Subcutaneous abdominal adipose tissue (tissue), 5 donors: ENCODE measurements at regions not wholly inside any gene's neighbourhood (a gene's known extent, or its start where the extent isn't known, plus 50 kb on each side); places are given as distances from the start of the nearest gene placed in this dataset.

ENCODE experiments used
- H3K27ac ChIP-seq: one replicate; pipeline ENCODE4 v1.7.0; 2013; ENCODE audit warnings: low read depth, mild to moderate bottlenecking, inconsistent platforms, low read length, moderate library complexity
- H3K27me3 ChIP-seq, 5 donors: one replicate each; pipeline ENCODE4 v1.7.0; 2013; ENCODE audit warnings: low read length in 5 of 5, inconsistent platforms in 1 of 5; ENCODE audit not compliant: control insufficient read depth in 5 of 5, insufficient read depth in 4 of 5
- H3K36me3 ChIP-seq, 5 donors: one replicate each; pipeline ENCODE4 v1.7.0; 2013; ENCODE audit warnings: low read length in 5 of 5; ENCODE audit not compliant: control insufficient read depth in 5 of 5, insufficient read depth in 5 of 5
- H3K4me1 ChIP-seq, 5 donors: one replicate each; pipeline ENCODE4 v1.7.0; 2013; ENCODE audit warnings: low read length in 5 of 5, mild to moderate bottlenecking in 3 of 5, moderate library complexity in 1 of 5; ENCODE audit not compliant: control insufficient read depth in 5 of 5, insufficient read depth in 5 of 5
- H3K4me3 ChIP-seq, 5 donors: one replicate each; pipeline ENCODE4 v1.7.0; 2013; ENCODE audit warnings: low read length in 5 of 5, low read depth in 1 of 5
- H3K9ac ChIP-seq, 5 donors: one replicate each; pipeline ENCODE4 v1.7.0; 2013; ENCODE audit warnings: low read length in 5 of 5, mild to moderate bottlenecking in 4 of 5, moderate library complexity in 3 of 5
- H3K9me3 ChIP-seq, 5 donors: one replicate each; pipeline ENCODE4 v1.7.0; 2013; ENCODE audit warnings: low read length in 5 of 5; ENCODE audit not compliant: control insufficient read depth in 5 of 5
- donor health status: healthy.
- donor health status: healthy.
- donor health status: healthy.
- donor health status: healthy.
- donor health status: healthy.

GRCh38 chr2:156023229-156023869, 309.2 kb downstream of the NR4A2 start:
- H3K9ac ChIP-seq: no peak overlapping the region
- no peaks in the 10 kb centered on the region for H3K9me3 ChIP-seq
- no peak overlapping the region for H3K4me3 ChIP-seq
- H3K36me3 ChIP-seq: no peaks in the 10 kb centered on the region
- no peaks in the 10 kb centered on the region for H3K27me3 ChIP-seq
- no peaks in the 10 kb centered on the region for H3K4me1 ChIP-seq
- H3K27ac ChIP-seq: no peak overlapping the region

- H3K36me3 ChIP-seq: no peaks in the 10 kb centered on the region
- no peaks in the 10 kb centered on the region for H3K4me1 ChIP-seq
- no peaks in the 10 kb centered on the region for H3K9me3 ChIP-seq
- no peak overlapping the region for H3K9ac ChIP-seq
- H3K27me3 ChIP-seq: no peaks in the 10 kb centered on the region
- no peak overlapping the region for H3K27ac ChIP-seq
- H3K4me3 ChIP-seq: no peak overlapping the region
Observed at GRCh38 chr2:156021146-156022040, 311.1 kb downstream of the NR4A2 start.

GRCh38 chr2:156019341-156019740, 313.2 kb downstream of the NR4A2 start:
- H3K36me3 ChIP-seq: no peaks in the 10 kb centered on the region
- no peak overlapping the region for H3K9ac ChIP-seq
- no peak overlapping the region for H3K27ac ChIP-seq
- H3K4me3 ChIP-seq: no peak overlapping the region
- H3K27me3 ChIP-seq: no peaks in the 10 kb centered on the region
- peaks cover 0 to 2% (median 0%) of the 10 kb centered on the region in 5 donors for H3K4me1 ChIP-seq
- H3K9me3 ChIP-seq: no peaks in the 10 kb centered on the region

- Histone ChIP-seq H3K4me3 (no peak overlapping the region), H3K9ac (no peak overlapping the region), H3K27ac (no peak overlapping the region), H3K36me3 (no peaks in the 10 kb centered on the region), H3K27me3 (no peaks in the 10 kb centered on the region), H3K9me3 (no peaks in the 10 kb centered on the region), H3K4me1 (peaks cover 0 to 2% (median 0%) of the 10 kb centered on the region in 5 donors)
Observed at GRCh38 chr2:156017341-156017885, 315.1 kb downstream of the NR4A2 start.

GRCh38 chr2:156009293-156009692, 323.2 kb downstream of the NR4A2 start:
- H3K27ac ChIP-seq: no peak overlapping the region
- no peaks in the 10 kb centered on the region for H3K4me1 ChIP-seq
- no peak overlapping the region for H3K4me3 ChIP-seq
- no peak overlapping the region for H3K9ac ChIP-seq
- no peaks in the 10 kb centered on the region for H3K27me3 ChIP-seq
- H3K9me3 ChIP-seq: peaks cover 0 to 13% (median 4%) of the 10 kb centered on the region in 5 donors
- H3K36me3 ChIP-seq: no peaks in the 10 kb centered on the region

- Histone ChIP-seq H3K9ac (no peak overlapping the region), H3K4me3 (no peak overlapping the region), H3K9me3 (peaks cover 0 to 13% (median 4%) of the 10 kb centered on the region in 5 donors), H3K4me1 (no peaks in the 10 kb centered on the region), H3K27ac (no peak overlapping the region), H3K36me3 (no peaks in the 10 kb centered on the region), H3K27me3 (no peaks in the 10 kb centered on the region)
Observed at GRCh38 chr2:156006721-156007618, 325.6 kb downstream of the NR4A2 start.

- no peaks in the 10 kb centered on the region for H3K4me1 ChIP-seq
- no peak overlapping the region for H3K4me3 ChIP-seq
- no peaks in the 10 kb centered on the region for H3K36me3 ChIP-seq
- peaks cover 0 to 9% (median 2%) of the 10 kb centered on the region in 5 donors for H3K9me3 ChIP-seq
- H3K27ac ChIP-seq: no peak overlapping the region
- H3K9ac ChIP-seq: no peak overlapping the region
- no peaks in the 10 kb centered on the region for H3K27me3 ChIP-seq
Observed at GRCh38 chr2:156005999-156006712, 326.4 kb downstream of the NR4A2 start.

- H3K27me3 ChIP-seq: no peaks in the 10 kb centered on the region
- H3K4me1 ChIP-seq: no peaks in the 10 kb centered on the region
- no peaks in the 10 kb centered on the region for H3K36me3 ChIP-seq
- peaks cover 0 to 6% (median 0%) of the 10 kb centered on the region in 5 donors for H3K9me3 ChIP-seq
- no peak overlapping the region for H3K9ac ChIP-seq
- no peak overlapping the region for H3K27ac ChIP-seq
- no peak overlapping the region for H3K4me3 ChIP-seq
Observed at GRCh38 chr2:156005531-156005930, 327.0 kb downstream of the NR4A2 start.

- Histone ChIP-seq H3K27ac (no peak overlapping the region), H3K4me3 (no peak overlapping the region), H3K9ac (no peak overlapping the region), H3K27me3 (no peaks in the 10 kb centered on the region), H3K36me3 (no peaks in the 10 kb centered on the region), H3K4me1 (no peaks in the 10 kb centered on the region), H3K9me3 (peaks cover 0 to 3% (median 0%) of the 10 kb centered on the region in 5 donors)
Observed at GRCh38 chr2:156004459-156004858, 328.1 kb downstream of the NR4A2 start.
